Parathyroid adenoma (tissue), 2 donors: ENCODE measurements at regions not wholly inside any gene's neighbourhood (a gene's known extent, or its start where the extent isn't known, plus 50 kb on each side); places are given as distances from the start of the nearest gene placed in this dataset.
"Not testable (repeated sequence)": the region's sequence is repeated elsewhere in the genome, so short reads cannot be mapped to it uniquely, and the experiment has no call there.

ENCODE experiments used
- H2AFZ ChIP-seq: fragments of 300-600 bp; sonication (generic); one replicate; pipeline ENCODE4 v1.7.0; 2017; ENCODE audit warnings: antibody characterized with exemption, mild to moderate bottlenecking
- H3K27ac ChIP-seq: fragments of 300-600 bp; sonication (generic); one replicate; pipeline ENCODE4 v1.7.0; 2017
- H3K27me3 ChIP-seq: fragments of 300-600 bp; sonication (generic); one replicate; pipeline ENCODE4 v1.7.0; 2017; ENCODE audit warnings: low read length; ENCODE audit not compliant: control insufficient read depth, insufficient read depth
- H3K36me3 ChIP-seq: fragments of 300-600 bp; sonication (generic); one replicate; pipeline ENCODE4 v1.7.0; 2017; ENCODE audit warnings: low read length; ENCODE audit not compliant: control insufficient read depth, insufficient read depth
- H3K4me1 ChIP-seq: fragments of 300-600 bp; sonication (generic); one replicate; pipeline ENCODE4 v1.7.0; 2017; ENCODE audit warnings: control low read depth
- H3K4me2 ChIP-seq: fragments of 300-600 bp; sonication (generic); one replicate; pipeline ENCODE4 v1.7.0; 2017; ENCODE audit warnings: low read length
- H3K4me3 ChIP-seq: fragments of 300-600 bp; sonication (generic); one replicate; pipeline ENCODE4 v1.7.0; 2017; ENCODE audit warnings: low read depth, low read length
- H3K79me2 ChIP-seq: fragments of 300-600 bp; sonication (generic); one replicate; pipeline ENCODE4 v1.7.0; 2017; ENCODE audit warnings: control low read depth
- H3K9ac ChIP-seq: fragments of 300-600 bp; sonication (generic); one replicate; pipeline ENCODE4 v1.7.0; 2017; ENCODE audit warnings: mild to moderate bottlenecking
- H3K9me3 ChIP-seq: fragments of 300-600 bp; sonication (generic); one replicate; pipeline ENCODE4 v1.7.0; 2017; ENCODE audit warnings: low read length; ENCODE audit not compliant: control insufficient read depth
- TF ChIP-seq, protein P1 (sequence below): fragments of 300-600 bp; sonication (generic); IDR thresholded peaks from one replicate; pipeline ENCODE4 v1.7.0; 2017; ENCODE audit warnings: antibody characterized with exemption, mild to moderate bottlenecking
- donor health status: primary hyperparathyroidism.

DNA sequence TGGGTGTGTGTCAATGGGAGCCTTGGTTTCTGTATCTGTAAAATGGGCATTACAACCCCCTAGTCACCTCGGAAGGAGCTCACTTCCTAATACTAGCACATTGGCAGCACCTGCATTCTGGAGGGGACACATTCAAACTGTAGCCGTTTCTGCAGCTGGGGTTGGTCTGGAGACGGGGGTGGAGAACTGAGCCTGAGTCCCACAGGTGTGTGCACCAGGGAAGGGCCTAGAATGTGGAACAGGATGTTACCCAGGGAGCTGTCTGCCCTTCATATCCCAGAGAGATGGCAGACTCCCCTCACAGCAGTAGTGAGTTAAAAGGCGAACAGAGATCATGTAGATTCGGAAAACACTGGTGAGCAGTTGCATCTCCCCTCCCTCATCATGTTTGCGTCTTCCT lies 272.8 kb upstream of the ZNF32 start:
- TF ChIP-seq, protein P1, sequence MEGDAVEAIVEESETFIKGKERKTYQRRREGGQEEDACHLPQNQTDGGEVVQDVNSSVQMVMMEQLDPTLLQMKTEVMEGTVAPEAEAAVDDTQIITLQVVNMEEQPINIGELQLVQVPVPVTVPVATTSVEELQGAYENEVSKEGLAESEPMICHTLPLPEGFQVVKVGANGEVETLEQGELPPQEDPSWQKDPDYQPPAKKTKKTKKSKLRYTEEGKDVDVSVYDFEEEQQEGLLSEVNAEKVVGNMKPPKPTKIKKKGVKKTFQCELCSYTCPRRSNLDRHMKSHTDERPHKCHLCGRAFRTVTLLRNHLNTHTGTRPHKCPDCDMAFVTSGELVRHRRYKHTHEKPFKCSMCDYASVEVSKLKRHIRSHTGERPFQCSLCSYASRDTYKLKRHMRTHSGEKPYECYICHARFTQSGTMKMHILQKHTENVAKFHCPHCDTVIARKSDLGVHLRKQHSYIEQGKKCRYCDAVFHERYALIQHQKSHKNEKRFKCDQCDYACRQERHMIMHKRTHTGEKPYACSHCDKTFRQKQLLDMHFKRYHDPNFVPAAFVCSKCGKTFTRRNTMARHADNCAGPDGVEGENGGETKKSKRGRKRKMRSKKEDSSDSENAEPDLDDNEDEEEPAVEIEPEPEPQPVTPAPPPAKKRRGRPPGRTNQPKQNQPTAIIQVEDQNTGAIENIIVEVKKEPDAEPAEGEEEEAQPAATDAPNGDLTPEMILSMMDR = no peak
- H3K79me2 ChIP-seq = no peaks in the 10 kb centered on the region

GRCh38 chr10:43920236-43920758 lies 271.6 kb upstream of the ZNF32 start:
- not testable (repeated sequence) for H3K79me2 ChIP-seq, H2AFZ ChIP-seq, H3K27ac ChIP-seq, H3K4me3 ChIP-seq, H3K4me1 ChIP-seq, H3K9ac ChIP-seq, H3K36me3 ChIP-seq, H3K27me3 ChIP-seq, H3K4me2 ChIP-seq, H3K9me3 ChIP-seq

More for the DNA sequence above, 272.8 kb upstream of the ZNF32 start:
- H3K4me2 ChIP-seq = no peak overlapping the region
- no peak overlapping the region for H2AFZ ChIP-seq
- no peak overlapping the region for H3K4me3 ChIP-seq
- no peaks in the 10 kb centered on the region for H3K4me1 ChIP-seq
- H3K9ac ChIP-seq = no peak overlapping the region
- no peaks in the 10 kb centered on the region for H3K27me3 ChIP-seq
- no peaks in the 10 kb centered on the region for H3K9me3 ChIP-seq
- no peaks in the 10 kb centered on the region for H3K36me3 ChIP-seq
- H3K27ac ChIP-seq = no peak overlapping the region

- H3K36me3 ChIP-seq = no peaks in the 10 kb centered on the region
- no peaks in the 10 kb centered on the region for H3K4me1 ChIP-seq
- H3K4me2 ChIP-seq = no peak overlapping the region
- TF ChIP-seq, protein P1 = no peak
- H3K4me3 ChIP-seq = no peak overlapping the region
- no peak overlapping the region for H3K27ac ChIP-seq
- no peak overlapping the region for H2AFZ ChIP-seq
- H3K9ac ChIP-seq = no peak overlapping the region
- H3K79me2 ChIP-seq = no peaks in the 10 kb centered on the region
- H3K9me3 ChIP-seq = no peaks in the 10 kb centered on the region
- no peaks in the 10 kb centered on the region for H3K27me3 ChIP-seq
Measured at GRCh38 chr10:43913676-43914235, 265.1 kb upstream of the ZNF32 start.

GRCh38 chr10:43912469-43912868 lies 263.8 kb upstream of the ZNF32 start:
- no peaks in the 10 kb centered on the region for H3K79me2 ChIP-seq
- no peak overlapping the region for H3K27ac ChIP-seq
- H3K9ac ChIP-seq = no peak overlapping the region
- H2AFZ ChIP-seq = no peak overlapping the region
- no peak overlapping the region for H3K4me2 ChIP-seq
- no peaks in the 10 kb centered on the region for H3K4me1 ChIP-seq
- H3K9me3 ChIP-seq = no peaks in the 10 kb centered on the region
- no peaks in the 10 kb centered on the region for H3K36me3 ChIP-seq
- H3K4me3 ChIP-seq = no peak overlapping the region
- no peaks in the 10 kb centered on the region for H3K27me3 ChIP-seq
- TF ChIP-seq, protein P1 = no peak

DNA sequence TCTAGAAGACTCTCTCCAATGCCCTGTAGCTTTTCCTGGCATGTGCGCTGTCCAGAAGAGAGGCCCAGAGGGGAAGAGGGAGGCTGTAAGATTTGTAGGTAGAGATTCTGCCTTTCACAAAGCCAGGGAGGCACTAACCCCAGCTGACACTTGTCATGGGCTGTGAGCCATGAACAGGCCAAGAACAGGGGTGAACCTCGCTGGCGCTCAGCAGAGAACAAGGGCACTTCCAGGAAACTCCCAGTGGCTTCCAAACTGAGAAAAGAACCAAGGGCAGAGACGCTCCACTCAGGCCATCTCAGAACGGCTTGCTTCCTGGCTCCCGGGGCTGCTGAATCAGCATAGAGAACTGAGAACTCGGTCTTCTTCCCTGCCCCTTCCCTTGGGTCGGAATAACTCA lies 257.8 kb upstream of the ZNF32 start:
- H3K9ac ChIP-seq = no peak overlapping the region
- H3K9me3 ChIP-seq = no peaks in the 10 kb centered on the region
- H2AFZ ChIP-seq = no peak overlapping the region
- H3K27me3 ChIP-seq = no peaks in the 10 kb centered on the region
- no peaks in the 10 kb centered on the region for H3K36me3 ChIP-seq
- H3K4me2 ChIP-seq = no peak overlapping the region
- no peak overlapping the region for H3K27ac ChIP-seq
- TF ChIP-seq, protein P1 = no peak
- H3K79me2 ChIP-seq = no peaks in the 10 kb centered on the region
- H3K4me1 ChIP-seq = no peaks in the 10 kb centered on the region
- no peak overlapping the region for H3K4me3 ChIP-seq
